GM03348 (cell line): ENCODE measurements at regions not wholly inside any gene's neighbourhood (a gene's known extent, or its start where the extent isn't known, plus 50 kb on each side); places are given as distances from the start of the nearest gene placed in this dataset.

Source experiments
- DNase-seq: peaks from one replicate; pipeline ENCODE4 v3.0.0; 2012; ENCODE audit warnings: low spot score

DNA sequence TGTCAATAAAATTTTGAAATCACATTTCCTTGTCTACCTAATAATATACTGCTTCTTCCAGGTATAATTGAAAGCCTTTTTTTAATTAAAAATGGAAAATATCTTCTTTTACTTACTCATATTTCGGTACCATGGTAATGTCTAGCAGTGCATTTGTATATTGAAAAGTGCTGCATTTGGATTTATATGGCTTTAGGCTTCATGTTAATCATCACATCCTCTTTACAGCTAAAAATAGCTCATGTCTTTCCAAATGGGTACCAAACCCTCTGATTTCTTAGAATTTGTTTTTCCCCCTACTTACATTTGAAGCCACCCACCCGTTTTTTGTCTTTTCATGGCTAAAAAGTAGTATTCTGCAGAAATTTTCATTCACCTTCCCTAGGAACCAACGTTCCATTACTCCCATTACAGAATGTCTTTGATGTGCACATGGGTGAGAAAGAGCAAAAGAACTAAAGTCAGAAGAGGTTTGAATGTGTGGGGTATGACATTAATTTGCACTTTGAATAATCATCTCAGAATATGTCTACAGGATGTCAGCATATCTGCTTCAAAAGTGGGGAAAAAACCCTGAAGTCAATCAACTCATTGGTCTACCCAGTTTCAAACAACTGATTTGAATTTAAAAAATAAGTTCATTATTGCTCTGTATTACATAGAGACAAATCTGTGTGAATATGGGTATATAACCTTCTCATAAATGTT lies 935.9 kb downstream of the GATA3 start:
- no peak for DNase-seq

DNA sequence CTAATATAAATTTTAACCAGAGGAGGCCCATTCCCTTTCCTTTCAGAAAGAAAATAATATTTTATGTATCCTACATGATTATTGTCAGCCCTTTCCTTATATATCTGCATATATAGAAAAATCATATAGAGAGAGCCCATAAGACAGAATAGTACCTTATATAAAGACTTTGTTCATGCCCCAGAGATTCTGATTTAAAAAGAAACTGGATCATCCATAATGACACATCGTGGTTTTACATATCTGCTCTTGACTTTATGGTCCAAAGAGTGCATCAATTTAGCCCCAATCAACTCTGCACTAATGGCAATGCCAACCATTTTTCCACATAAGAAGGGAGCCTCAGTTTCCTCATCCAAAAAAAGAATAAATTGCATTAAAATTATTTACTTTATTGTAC lies 937.5 kb downstream of the GATA3 start:
- DNase-seq: no peak

DNA sequence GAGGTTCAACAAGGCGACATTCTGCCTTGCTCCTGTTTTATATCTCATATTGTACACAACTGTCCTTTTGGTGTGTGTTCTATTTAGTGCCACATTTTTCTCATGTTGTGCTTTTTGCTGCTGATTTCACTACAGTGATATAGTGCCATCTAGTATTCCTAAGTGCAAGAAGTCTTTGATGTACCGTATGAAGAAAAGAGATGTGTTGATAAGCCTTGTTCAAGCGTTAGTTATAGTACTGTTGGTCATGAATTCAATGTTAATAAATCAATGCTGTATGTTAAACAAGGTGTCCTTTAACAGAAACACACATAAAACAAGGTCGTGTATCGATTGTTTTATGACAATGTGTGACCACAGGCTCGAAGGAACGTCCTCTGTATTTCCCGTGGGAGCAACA lies 939.4 kb downstream of the GATA3 start:
- no peak for DNase-seq

DNA sequence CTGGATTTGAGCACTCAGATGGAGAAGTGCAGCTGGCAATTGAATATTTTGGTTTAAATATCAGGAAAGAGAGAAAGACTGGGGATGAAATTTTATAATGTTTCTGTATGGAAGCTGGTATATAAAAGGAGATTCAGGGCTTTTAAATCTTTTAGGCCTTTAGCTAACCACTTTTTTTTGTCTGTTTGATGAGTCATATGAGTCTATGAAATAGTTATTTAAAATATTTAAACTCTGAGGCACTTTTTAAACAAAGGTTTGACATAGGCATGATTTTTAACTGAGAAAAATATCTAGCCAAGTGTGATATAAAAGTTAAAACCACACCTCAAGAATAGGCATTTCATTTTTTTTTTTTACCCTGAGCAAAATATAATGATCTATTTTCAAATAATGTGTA lies 944.3 kb downstream of the GATA3 start:
- DNase-seq: no peak

GRCh38 chr10:9003122-9003521 lies 948.6 kb downstream of the GATA3 start:
- no peak for DNase-seq

- DNase-seq: no peak
Observed at GRCh38 chr10:9004736-9005135, 950.2 kb downstream of the GATA3 start.

- no peak for DNase-seq
Observed at GRCh38 chr10:9009505-9009904, 955.0 kb downstream of the GATA3 start.

DNA sequence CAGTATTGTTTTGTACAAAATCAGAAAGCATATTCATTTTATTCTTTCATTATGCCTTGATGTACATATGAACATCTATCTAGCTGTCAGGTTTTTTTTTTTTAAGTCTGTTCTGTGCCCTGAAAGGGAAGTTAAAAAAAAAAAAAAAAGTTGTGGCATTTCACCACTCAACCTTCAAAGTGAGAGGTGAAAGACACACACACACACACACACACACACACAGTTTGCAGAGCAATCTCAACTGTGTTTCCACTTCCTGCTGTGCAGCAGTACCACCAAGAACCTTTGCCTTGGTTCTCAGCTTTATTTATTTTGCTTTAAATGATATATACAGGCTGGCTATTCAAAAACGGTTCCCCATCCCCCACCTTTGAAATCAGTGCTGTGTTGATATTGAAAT lies 955.6 kb downstream of the GATA3 start:
- DNase-seq: no peak

DNA sequence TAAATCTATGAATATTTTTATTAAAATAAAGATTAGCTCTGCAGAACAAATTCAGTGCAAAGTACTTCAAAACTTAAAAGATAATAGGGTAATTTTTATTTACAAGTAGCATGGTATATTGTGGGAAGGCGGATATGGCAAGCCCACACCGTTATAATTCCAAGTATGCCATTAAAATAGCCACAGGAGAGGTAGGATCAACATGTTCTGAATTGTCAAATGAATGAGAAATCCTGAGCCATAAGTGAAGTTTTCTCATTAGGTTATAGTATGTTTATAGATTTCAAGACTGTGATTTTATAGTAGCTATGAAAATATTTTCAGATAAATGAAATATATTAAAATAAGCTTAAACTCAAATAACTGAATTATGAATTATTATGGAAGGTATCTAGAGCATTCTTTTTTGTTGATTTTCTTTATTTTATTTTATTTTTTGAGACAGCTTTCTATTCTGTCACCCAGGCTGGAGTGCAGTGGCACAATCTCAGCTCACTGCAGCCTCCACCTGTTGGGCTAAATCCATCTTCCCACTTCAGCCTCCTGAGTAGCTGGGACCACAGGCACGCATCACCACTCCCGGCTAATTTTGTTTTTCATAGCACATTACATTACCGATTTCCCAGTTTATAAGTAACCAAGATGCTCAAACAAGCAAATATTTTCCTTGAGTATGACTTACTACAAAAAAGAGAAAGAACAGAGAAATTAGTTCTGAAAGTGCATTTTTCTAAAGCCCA lies 956.6 kb downstream of the GATA3 start:
- no peak for DNase-seq

DNA sequence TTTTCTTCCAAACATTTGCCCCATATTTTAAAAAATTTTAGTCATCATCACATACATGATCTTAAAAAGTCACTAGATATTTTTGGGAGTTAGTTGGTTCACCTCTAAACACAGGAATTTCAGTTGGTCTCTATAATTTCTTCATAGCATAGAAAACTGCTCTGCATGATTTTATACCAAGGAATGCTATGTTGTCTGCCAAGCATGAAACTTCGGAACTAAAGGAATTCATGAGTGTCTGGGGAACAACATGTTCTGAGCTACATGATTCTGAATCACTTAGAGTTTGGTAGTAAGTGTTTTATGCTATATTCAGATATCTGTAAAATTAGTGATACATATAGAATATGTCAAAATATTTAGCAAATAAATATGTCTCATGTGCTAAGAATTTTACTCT lies 957.8 kb downstream of the GATA3 start:
- DNase-seq: no peak

DNA sequence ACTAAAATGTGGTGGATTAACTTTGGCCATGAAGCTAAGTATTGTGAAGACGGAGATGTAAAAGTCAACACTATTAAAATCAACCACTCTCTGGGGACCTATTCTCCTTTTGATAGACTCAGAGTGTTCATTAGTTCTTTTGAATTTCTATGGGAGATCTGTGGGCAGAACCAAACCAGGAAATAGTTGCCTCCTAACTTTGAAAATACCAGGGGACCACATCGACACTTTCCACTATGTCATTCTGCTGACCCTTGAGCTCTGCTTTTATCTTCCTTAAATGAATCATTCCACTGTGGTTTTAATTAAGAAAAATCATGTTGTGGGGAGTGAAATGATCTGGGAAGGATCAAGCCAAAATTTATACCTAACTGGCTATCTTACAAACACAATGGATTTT lies 960.5 kb downstream of the GATA3 start:
- DNase-seq: no peak

GRCh38 chr10:9015447-9015846 lies 961.0 kb downstream of the GATA3 start:
- DNase-seq: no peak

DNA sequence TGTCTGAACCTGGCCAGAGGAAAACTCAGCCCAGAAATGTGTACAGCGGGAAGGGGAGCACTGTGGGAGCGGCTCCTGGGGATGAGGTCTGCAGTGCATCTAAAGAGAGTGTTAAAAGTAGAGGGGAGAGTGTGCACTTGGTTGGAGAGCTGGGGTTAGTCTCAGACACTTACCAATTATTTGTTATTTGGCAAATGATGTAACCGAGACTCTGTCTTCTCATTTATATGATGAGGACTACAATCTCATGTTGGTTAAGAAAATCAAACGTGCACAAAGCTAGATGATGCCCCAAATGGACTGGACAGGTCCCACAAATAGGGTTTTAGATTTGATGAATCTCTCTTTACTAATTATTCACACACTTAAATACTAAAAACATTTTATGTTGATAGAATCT lies 962.4 kb downstream of the GATA3 start:
- no peak for DNase-seq

DNA sequence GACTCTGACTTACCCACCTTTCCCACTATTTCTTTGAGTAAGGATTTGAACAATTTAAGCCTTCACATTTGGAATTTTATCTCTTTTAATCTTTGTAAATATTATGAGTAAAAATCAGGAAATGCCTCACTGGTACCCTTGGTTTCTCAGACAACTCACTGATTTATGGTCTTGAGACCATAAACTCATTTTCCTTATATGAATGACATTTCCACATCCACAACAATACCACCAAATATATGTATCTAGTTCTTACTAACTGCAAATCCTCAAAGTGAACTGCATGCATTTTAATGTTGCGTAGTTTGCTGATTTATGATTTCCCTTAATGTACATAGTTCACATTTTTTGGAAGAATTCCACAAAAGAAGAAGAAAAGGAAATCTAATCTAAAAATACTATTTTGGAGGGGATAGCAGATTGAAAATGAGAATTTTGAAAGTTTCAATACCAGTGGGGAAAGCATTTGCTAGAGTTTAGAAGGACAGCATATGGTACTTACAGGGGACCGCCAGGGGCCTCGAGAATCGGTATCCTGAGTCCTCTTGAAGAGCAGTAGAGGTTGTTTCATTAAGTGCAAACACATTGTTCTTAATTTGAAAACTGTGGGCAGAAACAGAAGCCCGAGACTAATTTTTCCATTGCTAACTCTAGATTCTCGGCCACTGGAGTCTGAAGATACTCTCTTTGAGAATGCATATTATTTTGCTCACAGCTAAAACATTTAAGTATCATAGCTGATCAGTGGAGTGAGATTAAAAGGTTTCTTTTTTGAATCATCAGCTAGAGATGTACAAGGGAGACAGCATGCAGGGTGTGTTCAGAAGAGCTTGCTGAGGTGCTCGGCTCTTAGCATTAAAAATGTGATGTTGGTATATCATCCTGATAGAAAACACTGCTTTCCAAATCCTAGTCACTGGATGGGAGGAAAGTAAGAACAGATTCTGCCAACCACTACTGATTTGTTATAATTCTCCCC lies 964.0 kb downstream of the GATA3 start:
- no peak for DNase-seq

DNA sequence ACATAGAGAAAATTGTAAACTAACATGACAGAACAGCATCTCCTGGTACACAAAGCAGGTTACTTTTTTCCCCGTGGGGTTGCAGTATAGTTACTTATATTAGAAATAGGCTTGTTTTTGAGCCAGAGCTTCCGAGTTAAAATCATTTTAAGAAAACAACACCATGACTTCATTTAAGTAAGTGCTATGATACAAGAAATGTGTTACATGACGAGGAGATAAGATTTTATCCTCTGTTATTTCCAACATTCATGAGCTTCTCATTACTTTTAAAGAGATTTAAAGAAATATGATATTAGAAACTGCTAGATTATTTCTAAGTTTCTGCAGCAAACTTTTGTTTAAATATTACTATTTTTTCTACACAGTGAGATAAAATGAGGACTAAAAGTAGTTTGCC lies 968.7 kb downstream of the GATA3 start:
- DNase-seq: no peak

DNA sequence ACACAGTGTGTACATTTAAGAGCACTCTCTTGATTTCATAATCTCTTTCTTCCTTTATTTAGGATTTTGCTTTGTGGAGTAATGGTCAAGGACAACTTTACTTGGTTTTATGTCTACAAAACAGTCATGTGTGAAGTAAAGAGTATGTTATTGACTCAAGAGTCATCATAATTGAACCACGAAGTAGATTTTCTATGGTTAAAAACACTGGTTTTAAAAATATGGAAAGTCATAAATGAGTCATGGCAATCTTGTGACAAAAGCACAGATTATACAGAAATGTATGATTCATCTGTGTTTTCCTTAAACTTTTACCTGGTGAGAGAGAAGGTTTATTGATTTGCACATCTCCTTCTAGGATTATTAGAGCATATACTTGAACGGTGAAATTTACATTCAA lies 969.7 kb downstream of the GATA3 start:
- DNase-seq: no peak

DNA sequence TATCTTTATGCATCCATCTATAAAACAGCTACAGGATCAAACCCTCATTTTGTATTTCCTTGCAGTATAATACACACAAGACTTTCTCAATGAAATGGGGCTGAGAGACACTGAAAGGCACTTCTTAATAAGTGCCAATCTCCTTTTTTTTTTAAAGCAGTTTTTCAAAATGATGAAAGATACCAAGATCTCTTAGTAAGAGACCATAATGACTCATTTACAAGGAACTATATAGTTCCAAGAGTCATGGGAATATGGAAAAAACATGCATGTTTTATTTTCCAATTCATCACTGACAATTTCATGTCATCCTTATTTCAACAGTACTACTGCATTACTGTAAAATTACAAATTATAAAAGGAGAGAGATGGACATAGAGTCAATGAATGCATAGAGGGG lies 973.7 kb downstream of the GATA3 start:
- DNase-seq: no peak

GRCh38 chr10:9035355-9035754 lies 980.9 kb downstream of the GATA3 start:
- no peak for DNase-seq

DNA sequence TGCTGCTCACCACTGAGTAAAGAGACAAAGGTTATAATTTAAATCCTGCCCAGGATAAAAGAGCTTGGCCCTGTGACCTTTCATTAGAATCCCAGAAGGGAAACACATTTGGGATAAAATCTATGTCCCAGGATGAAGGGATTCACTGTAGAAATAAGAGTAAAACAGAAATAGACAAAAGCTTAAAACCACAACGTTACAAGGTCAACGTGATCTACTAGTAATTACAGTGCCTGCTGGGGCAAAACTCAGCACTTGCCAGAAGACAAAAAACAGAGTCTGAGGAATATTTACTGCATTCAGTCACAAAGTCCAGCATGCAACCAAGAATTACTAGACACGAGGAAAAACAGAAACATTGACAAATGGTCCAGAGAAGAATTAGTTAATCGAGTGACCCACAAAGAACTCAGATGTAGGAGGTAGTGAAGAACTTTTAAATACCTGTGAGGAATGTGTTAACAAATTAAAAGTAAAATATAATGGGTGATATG lies 982.3 kb downstream of the GATA3 start:
- no peak for DNase-seq

GRCh38 chr10:9038146-9038714 lies 983.7 kb downstream of the GATA3 start:
- no peak for DNase-seq

DNA sequence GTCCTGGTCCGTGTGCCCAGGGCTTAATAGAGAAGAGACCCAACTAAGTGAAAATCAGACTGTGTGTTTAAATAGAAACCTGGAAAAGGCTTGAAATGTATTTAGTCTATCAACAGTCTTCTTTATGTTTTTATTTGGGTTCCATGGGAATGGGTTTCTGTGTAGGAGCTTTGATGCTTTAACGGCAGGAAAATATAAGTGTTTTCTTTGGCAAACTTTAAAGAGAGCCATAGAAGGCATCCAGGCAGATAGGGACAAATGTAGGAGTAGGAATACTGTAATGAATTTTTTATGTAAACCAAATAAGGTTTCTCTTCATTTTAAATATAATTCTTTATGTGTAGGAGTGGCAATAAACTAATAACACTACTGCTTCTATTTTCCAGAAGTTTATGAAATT lies 989.0 kb downstream of the GATA3 start:
- DNase-seq: no peak

GRCh38 chr10:9045311-9045710 lies 990.8 kb downstream of the GATA3 start:
- no peak for DNase-seq
